Right renal cortex interstitium (tissue), 3 donors: ENCODE measurements at regions not wholly inside any gene's neighbourhood (a gene's known extent, or its start where the extent isn't known, plus 50 kb on each side); places are given as distances from the start of the nearest gene placed in this dataset.

Source experiments
- DNase-seq, 3 donors: peaks; one replicate each; pipeline ENCODE4 v3.0.0-alpha.2; 2013; ENCODE audit warnings: low read depth in 3 of 3, low spot score in 2 of 3

DNA sequence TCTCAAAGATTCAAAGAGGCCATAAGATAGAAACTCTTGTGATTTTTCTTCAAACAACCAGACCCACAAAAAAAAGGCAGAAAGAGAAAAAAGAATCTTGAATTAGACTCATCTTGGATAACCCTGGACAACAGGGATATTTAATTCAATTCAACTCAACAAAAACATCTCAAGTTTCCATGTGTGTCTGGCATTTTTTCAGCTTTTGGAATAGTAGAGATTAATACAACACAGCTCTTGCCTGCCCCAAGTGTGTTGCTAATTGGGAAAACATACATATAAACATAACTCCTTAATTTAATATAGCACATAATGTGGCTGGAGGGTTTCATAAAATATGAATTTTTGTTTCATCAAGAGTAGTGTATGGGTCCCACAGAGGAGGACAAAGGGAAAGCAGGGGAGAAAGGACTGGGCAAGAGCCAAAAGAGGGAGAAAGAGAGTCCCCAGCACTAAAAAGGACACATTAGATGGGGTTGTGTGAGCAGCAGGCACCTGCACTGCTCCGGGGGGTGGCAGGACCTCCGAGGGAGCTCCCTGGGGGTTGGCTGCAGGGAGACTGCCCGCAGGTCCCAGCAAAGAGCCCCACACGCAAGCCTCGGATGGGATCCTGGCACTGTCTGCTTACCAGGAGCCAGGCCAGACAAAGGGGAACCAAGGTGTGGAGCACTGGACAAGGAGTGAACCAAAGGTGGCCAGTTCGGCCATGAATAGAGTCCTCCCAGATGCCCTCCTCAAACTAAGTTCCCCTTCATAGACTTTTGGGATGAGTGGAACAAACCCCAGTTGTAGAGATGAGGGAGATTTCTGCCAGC, 65.6 kb upstream of the TMEM72 start:
- no peak for DNase-seq

- no peak for DNase-seq
Observed at GRCh38 chr10:44847110-44847509, 64.0 kb upstream of the TMEM72 start.

GRCh38 chr10:44848211-44848610, 62.9 kb upstream of the TMEM72 start:
- DNase-seq = no peak

DNA sequence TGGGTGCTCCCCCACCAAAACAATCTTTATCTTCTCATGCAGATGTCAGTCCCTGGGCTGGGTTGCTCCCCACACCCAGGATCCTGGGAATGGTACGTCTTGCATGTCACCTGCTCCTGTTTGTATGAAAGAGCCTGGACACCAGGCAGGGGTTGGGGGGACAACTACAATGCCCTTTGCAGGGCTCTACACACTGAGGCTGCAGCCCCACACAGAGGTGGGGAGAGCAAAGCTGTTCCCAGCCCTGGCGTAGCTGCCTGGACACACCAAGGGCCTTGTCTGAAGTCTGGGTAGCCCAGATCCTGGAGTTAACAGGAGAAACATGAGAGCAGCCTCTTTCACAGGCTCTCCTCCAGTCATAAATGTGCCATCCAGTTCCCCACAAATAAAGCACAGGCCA, 61.2 kb upstream of the TMEM72 start:
- no peak for DNase-seq

DNA sequence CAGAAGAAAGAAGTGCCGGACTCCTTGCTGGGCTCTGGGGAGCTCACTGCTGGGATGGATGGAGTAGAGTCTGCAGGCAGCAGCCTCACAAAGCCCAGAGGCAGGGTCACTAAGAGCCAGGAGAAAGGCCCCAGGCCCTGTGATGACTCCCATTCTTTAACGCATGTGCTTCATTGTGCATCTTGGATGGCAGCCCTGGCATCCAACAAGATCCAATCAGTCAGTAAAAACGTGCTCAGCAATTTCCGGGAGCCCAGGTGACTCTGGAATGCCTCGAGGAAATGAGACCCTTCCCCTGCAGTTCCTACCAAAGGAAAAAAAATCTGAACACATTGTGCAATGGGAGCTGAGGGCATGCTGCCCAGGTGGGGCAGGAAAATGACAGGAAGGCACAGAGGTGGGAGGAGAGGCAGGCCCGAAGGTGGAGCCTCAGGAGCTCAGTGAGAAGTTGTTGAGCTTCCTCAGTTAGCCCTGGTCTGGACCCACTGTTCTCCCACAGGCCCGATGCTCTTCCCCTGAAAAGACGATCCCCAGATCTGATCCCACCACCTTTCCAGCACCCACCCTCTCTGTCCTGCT, 60.7 kb upstream of the TMEM72 start:
- no peak for DNase-seq

- no peak for DNase-seq
Observed at GRCh38 chr10:44851413-44851812, 59.7 kb upstream of the TMEM72 start.

- no peak for DNase-seq
Observed at GRCh38 chr10:44851881-44852280, 59.3 kb upstream of the TMEM72 start.

DNA sequence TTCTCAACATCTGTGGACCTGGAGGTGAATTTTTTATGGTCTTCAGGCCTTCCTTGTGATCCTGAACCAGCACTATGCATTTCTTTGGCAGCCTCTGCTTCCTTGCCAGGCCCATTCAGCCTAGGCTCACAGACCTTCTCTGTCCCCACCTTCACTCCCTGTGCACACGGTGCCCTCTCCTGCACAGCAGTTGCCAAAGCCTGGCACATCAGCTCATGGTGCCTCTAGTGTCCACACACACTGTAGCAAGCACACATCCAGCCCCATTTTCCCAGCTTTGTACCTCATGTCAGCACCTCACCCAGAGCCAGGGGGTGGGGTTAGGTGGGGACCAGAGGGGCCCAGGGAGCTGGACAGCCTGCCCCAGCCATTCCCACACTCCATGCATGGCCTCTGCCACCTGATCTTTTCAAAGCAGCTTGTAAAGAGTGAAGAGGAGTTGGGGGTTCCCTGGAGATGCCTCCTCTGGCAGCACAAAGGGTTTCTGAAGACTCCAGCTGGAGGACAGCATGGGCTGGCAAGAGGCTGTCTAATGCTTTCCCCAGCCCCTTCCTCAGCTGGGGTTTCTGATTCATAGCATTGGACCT, 57.9 kb upstream of the TMEM72 start:
- DNase-seq = no peak

GRCh38 chr10:44853796-44854195, 57.3 kb upstream of the TMEM72 start:
- DNase-seq = no peak

DNA sequence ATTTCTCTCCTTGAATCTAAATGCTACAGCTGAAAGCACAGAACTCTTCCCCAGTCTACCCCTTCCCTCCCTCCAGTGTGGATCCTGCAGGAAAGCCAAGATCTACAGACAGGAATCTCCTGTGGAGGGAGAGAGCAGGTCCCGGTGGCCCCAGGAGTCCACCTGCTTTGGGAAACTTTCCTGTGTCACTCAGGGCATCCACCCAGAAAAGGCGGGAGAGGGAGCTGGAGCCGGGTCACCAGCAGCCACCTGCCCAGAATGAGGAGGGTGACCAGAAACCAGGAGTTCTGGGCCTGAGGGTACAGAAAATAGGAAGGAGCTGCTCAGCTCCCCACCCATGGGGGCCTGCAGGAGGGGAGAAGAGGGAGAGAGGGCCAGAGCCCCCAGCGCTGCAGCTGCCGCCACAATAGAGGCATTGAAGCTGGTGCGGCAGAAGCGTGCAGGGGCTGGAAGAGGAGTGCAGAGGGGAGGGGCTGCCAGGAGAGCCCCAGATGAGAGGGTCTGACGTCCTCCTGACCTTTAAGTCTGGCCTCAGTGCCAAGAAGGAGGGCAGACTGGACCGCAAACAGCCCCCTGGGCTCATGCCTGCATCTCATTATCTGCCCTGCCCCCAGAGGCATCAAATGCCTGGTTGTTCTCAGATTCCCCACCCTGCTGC, 56.3 kb upstream of the TMEM72 start:
- no peak for DNase-seq

DNA sequence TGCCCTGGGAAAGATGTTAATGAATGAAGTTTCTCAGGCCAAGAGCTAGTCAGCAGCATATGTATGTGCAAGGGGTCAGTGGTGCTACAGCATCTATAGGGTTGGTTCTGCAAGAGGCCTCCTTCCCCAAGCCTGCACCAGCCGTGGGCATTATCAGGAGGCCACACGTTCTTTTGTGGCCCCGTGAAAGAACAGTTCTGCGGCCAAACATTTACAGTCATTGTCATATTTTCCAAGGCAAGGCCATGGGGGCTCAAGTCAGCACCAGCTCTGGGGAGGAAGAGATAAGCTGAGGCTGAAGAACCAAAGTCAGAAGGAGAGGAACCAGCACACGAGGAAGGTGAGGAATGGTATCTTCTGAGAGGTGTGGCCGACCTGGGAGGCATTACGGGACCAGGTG, 54.4 kb upstream of the TMEM72 start:
- DNase-seq = no peak

DNA sequence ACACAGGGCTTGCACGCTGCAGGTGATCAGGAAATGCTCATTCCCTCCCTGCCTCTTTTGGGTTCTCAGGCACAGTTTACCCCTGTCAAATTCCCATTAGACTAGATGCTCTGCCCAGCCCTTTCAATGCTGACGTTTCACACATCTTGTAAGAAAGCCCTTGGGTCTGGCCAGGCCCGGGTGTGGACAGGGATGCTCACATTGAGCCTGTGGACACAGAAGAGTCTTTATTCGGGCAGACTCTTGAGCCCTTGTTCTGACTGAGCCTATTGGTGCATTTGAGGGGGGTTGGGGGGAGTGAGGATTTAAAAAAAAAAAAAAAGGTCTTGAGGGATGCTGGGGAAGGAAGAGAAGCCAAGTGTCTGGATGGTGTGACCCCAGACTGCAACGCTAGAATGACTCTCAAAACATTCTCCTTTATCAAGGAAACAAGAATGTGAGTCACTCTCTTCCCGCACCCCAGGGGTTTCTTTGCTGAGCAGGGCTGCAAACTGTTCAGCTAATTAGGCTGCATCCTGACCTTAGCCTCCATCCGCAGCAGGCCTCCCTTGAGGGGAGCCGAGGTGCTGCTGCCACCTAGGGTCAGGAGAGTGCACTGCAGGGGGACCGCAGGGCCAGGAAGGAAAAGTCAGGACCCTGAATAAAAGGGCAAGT, 53.6 kb upstream of the TMEM72 start:
- DNase-seq = no peak

DNA sequence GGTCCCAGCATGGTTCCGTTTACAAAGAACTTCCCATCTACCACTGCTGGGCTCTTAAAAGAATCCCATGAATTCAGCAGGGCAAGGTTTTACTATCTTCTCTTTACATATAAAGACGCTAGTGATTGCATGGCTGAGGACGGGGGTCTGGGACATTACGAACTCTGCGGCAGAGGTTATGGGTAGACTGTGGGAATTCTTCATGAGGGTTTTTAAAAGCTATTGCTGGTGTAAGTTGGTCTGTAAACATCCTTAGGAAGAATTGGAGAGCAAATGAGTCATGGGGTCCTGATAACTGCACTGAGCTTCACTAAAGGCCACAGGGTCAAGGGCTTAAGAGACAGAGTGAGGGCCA, 53.1 kb upstream of the TMEM72 start:
- DNase-seq = no peak

GRCh38 chr10:44858988-44859387, 52.1 kb upstream of the TMEM72 start:
- DNase-seq = no peak

GRCh38 chr10:44859546-44860285, 51.4 kb upstream of the TMEM72 start:
- DNase-seq = no peak

DNA sequence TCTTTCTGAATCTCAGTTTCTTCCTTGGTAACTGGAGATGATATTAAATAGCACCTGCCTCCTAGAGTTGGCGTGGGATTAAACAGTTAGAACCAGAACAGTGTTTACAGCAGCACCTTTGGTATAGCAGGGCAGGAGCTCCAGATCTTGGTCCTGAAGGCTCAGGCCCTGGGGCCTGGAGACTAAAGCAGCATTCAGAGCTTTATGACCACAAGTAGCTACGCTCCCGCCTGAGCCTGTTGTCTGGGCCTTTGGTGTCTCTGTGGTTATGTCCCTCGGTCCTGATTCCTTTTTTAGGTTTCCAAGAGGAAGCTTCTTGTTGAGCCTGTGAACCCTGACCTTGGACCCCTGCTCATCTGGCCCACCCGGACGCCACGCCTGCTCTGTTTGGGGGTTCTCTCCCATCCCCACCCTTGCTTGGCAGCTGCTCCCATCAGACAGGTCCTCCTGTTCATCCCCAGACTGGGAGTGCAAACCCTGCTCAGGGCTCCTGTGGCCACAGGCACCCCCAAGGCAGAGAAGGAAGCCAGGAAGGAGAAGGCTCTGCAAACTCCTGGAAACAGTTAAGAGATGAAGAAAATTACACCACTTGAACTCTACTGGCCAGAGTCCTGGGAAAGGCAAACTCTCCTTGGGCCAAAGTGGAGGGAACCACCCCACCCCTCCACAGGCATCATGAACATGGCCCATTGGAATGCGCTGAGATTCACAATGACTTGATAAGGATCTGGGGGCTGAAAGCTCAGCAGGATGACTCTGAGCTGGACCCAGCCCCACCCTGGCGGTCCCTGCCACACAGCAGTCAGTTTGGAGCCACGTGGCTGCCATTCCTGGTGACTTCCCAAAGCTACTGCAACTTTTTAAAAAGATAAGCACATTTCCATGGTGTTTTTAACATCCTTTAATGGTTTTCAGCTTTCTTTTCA, 50.1 kb upstream of the TMEM72 start:
- no peak for DNase-seq
